K562 (cell line): ENCODE measurements at regions not wholly inside any gene's neighbourhood (a gene's known extent, or its start where the extent isn't known, plus 50 kb on each side); places are given as distances from the start of the nearest gene placed in this dataset.

Experiments used
- ATAC-seq: fragments of 200-7000 bp; cut with Tn5 transposase; 3 replicates; pipeline ENCODE4 v1.9.1; 2020; ENCODE audit warnings: moderate library complexity
- BruUV-seq: library from RNA; stranded (reverse); fragments of 400-500 nt; replicated peaks from 2 replicates; lab custom pipeline; 2021; lab: Mats Ljungman, UMichigan
- CTCF ChIA-PET: fragments of 300-600 bp; formaldehyde crosslinking; extraction: SDS; loops from one replicate; lab custom pipeline; 2021; ENCODE audit warnings: low intra/inter-chr PET ratio; lab: Yijun Ruan, JAX
- POLR2A ChIA-PET: fragments of 300-600, 350-650 bp; sonication (Branson Sonifier 250); formaldehyde crosslinking; extraction: SDS; loops from one replicate; lab custom pipeline; 2021; ENCODE audit warnings: antibody characterized with exemption, inconsistent platforms; lab: Yijun Ruan, JAX
- DNase-seq, 4 experiments: peaks; one replicate each; pipeline versions ENCODE4 v3.0.0 to v3.0.0-alpha.2; 2011 to 2018; ENCODE audit warnings: low spot score in 3 of 4, mixed read lengths in 3 of 4; ENCODE audit errors: extremely low read depth in 1 of 4
- FAIRE-seq: peaks from 2 replicates; lab custom pipeline; 2011; peaks lifted over from hg19 to GRCh38; lab: Jason Lieb, UNC
- H2AFZ ChIP-seq: 2 replicates; pipeline ENCODE4 v1.6.0; 2011; ENCODE audit warnings: low read depth, low read length, control low read depth, inconsistent platforms
- H3K27ac ChIP-seq: fragments of 200-600 bp; 3 replicates; pipeline ENCODE4 v1.8.0; 2011; ENCODE audit warnings: low read depth, mild to moderate bottlenecking, control low read depth, inconsistent platforms, low read length, moderate library complexity, mixed read lengths; ENCODE audit errors: extremely low read depth
- H3K27me3 ChIP-seq, 2 experiments: fragments of 300-600 bp in 1 of 2; 2 replicates in 1 of 2; 3 replicates in 1 of 2; pipeline versions ENCODE4 v1.6.0 to v1.8.0; 2011; ENCODE audit warnings: inconsistent platforms in 2 of 2, low read length in 2 of 2, mild to moderate bottlenecking in 1 of 2, mixed read lengths in 1 of 2, moderate library complexity in 1 of 2; ENCODE audit not compliant: control insufficient read depth in 2 of 2, insufficient read depth in 2 of 2
- H3K36me3 ChIP-seq: fragments of 300-600 bp; 3 replicates; pipeline ENCODE4 v1.8.0; 2011; ENCODE audit warnings: mild to moderate bottlenecking, low read length, inconsistent platforms; ENCODE audit not compliant: control insufficient read depth, insufficient read depth
- H3K4me1 ChIP-seq, 2 experiments: fragments of 200-600 bp in 1 of 2; replicated peaks in 1 of 2; 2 replicates in 1 of 2; 3 replicates in 1 of 2; pipeline versions ENCODE4 v1.5.1 to v1.8.0; 2011; ENCODE audit warnings: inconsistent platforms in 2 of 2, low read length in 2 of 2, mild to moderate bottlenecking in 1 of 2, mixed read lengths in 1 of 2, moderate library complexity in 1 of 2; ENCODE audit not compliant: control insufficient read depth in 2 of 2, insufficient read depth in 2 of 2
- H3K4me2 ChIP-seq: 2 replicates; pipeline ENCODE4 v1.6.1; 2011; ENCODE audit warnings: low read length, control low read depth, inconsistent platforms, mixed read lengths; ENCODE audit not compliant: insufficient read depth
- H3K4me3 ChIP-seq: fragments of 200-600 bp; sonication (generic), shearing (Covaris generic); 2 replicates; pipeline ENCODE4 v1.5.1; 2016; ENCODE audit warnings: control low read depth, inconsistent platforms
- H3K79me2 ChIP-seq: fragments of 200-600 bp; 3 replicates; pipeline ENCODE4 v1.8.0; 2011; ENCODE audit warnings: low read length, inconsistent platforms; ENCODE audit not compliant: control insufficient read depth, insufficient read depth
- H3K9ac ChIP-seq, 2 experiments: 2 replicates each; pipeline versions ENCODE4 v1.6.0 to v1.6.1; 2011; ENCODE audit warnings: low read depth in 2 of 2, low read length in 2 of 2, control low read depth in 1 of 2, inconsistent platforms in 1 of 2, mild to moderate bottlenecking in 1 of 2, mixed read lengths in 1 of 2; ENCODE audit not compliant: insufficient read depth in 1 of 2
- H3K9me1 ChIP-seq: one replicate; pipeline ENCODE4 v1.6.0; 2011; ENCODE audit warnings: inconsistent platforms, mild to moderate bottlenecking, low read length, moderate library complexity; ENCODE audit not compliant: control insufficient read depth, insufficient read depth
- H3K9me3 ChIP-seq: replicated peaks from 2 replicates; pipeline ENCODE4 v1.5.1; 2011; ENCODE audit warnings: low read depth, low read length, inconsistent platforms; ENCODE audit not compliant: control insufficient read depth, insufficient read depth
- H4K20me1 ChIP-seq: replicated peaks from 2 replicates; pipeline ENCODE4 v1.6.1; 2011; ENCODE audit warnings: low read length, inconsistent platforms, mixed read lengths; ENCODE audit not compliant: control insufficient read depth, insufficient read depth
- C11orf30 ChIP-seq: fragments of 450-650 bp; IDR thresholded peaks from 2 replicates; pipeline ENCODE4 v1.6.1; 2016; ENCODE audit warnings: low read depth, mild to moderate bottlenecking
- CBFA2T2 ChIP-seq: fragments of 450-650 bp; conservative IDR thresholded peaks from 2 replicates; pipeline ENCODE4 v1.6.1; 2017; ENCODE audit warnings: mild to moderate bottlenecking
- HDAC6 ChIP-seq: IDR thresholded peaks from 2 replicates; pipeline ENCODE4 v1.6.1; 2012; ENCODE audit warnings: low read depth, mild to moderate bottlenecking, control low read depth, inconsistent platforms, low read length, moderate library complexity
- HLTF ChIP-seq: fragments of 450-650 bp; IDR thresholded peaks from 2 replicates; pipeline ENCODE4 v1.6.1; 2016
- HMGN3 ChIP-seq: IDR thresholded peaks from 2 replicates; pipeline ENCODE4 v1.6.1; 2011; ENCODE audit warnings: borderline replicate concordance, low read depth, mild to moderate bottlenecking, mixed read lengths, low read length; ENCODE audit not compliant: insufficient read length; ENCODE audit errors: extremely low read depth
- HNRNPK ChIP-seq: fragments of 200-400 bp; formaldehyde crosslinking; IDR thresholded peaks from one replicate; pipeline ENCODE4 v1.6.1; 2018; ENCODE audit warnings: mild to moderate bottlenecking, low read depth, low read length; ENCODE audit not compliant: poor library complexity, severe bottlenecking
- NONO ChIP-seq, 2 experiments: fragments of 200-400 bp in 1 of 2; fragments of 450-650 bp in 1 of 2; formaldehyde crosslinking in 1 of 2; IDR thresholded peaks; 2 replicates each; pipeline ENCODE4 v1.6.1; 2017; ENCODE audit warnings: low read depth in 2 of 2, mild to moderate bottlenecking in 2 of 2, moderate library complexity in 2 of 2, low read length in 1 of 2
- PHF21A ChIP-seq: fragments of 450-650 bp; IDR thresholded peaks from 2 replicates; pipeline ENCODE4 v1.6.1; 2017; ENCODE audit warnings: low read depth, borderline replicate concordance
- PRPF4 ChIP-seq: fragments of 200-400 bp; formaldehyde crosslinking; IDR thresholded peaks from one replicate; pipeline ENCODE4 v1.6.1; 2017; ENCODE audit warnings: low read length, low read depth, mild to moderate bottlenecking; ENCODE audit not compliant: insufficient read depth, poor library complexity, severe bottlenecking
- SMAD1 ChIP-seq: fragments of 150-350 bp; IDR thresholded peaks from 2 replicates; pipeline ENCODE4 v1.6.1; 2014; ENCODE audit warnings: low read length, low read depth; ENCODE audit not compliant: partially characterized antibody
- SMARCA5 ChIP-seq: fragments of 450-650 bp; IDR thresholded peaks from 2 replicates; pipeline ENCODE4 v1.6.1; 2016
- TCF7L2 ChIP-seq: fragments of 150-350 bp; IDR thresholded peaks from 2 replicates; pipeline ENCODE4 v1.6.1; 2016; ENCODE audit warnings: low read depth, mild to moderate bottlenecking, low read length, moderate library complexity
- TEAD2 ChIP-seq: fragments of 450-650 bp; IDR thresholded peaks from 2 replicates; pipeline ENCODE4 v1.6.1; 2016; ENCODE audit warnings: missing genetic modification characterization, control low read depth, missing compliant biosample characterization
- ZNF124 ChIP-seq: sonication (generic); formaldehyde crosslinking; IDR thresholded peaks from 2 replicates; pipeline ENCODE4 v1.8.1; 2022; ENCODE audit warnings: missing genetic modification reagents
- ZNF316 ChIP-seq: fragments of 450-650 bp; IDR thresholded peaks from 2 replicates; pipeline ENCODE4 v1.6.1; 2016
- ZNF780A ChIP-seq: fragments of 250-450 bp; sonication (Bioruptor Pico); IDR thresholded peaks from 2 replicates; pipeline ENCODE4 v1.5.0; 2021; ENCODE audit warnings: mild to moderate bottlenecking
- ZSCAN32 ChIP-seq: fragments of 450-650 bp; formaldehyde crosslinking; IDR thresholded peaks from 2 replicates; pipeline ENCODE4 v1.4.0; 2020; ENCODE audit warnings: mild to moderate bottlenecking, moderate library complexity
- WGBS: fragments of 100-300 bp; shearing (Covaris generic); methylation state at CpG from one replicate; pipeline ENCODE4 v1.1.6; 2016; ENCODE audit warnings: low coverage, mixed read lengths; ENCODE audit not compliant: insufficient coverage; ENCODE audit errors: missing lambda C conversion rate; 5-methylcytosine and 5-hydroxymethylcytosine counted together
- in situ Hi-C: fragments of 300-500 bp; cut with MboI; formaldehyde crosslinking; loops from 4 replicates; pipeline ENCODE4 v1.15.0; 2018; ENCODE audit warnings: inconsistent platforms, mixed read lengths
- intact Hi-C: fragments of 100-400 bp; cut with micrococcal nuclease; formaldehyde crosslinking; loops from 2 replicates; pipeline ENCODE4 v1.14.2; 2022
- TF ChIP-seq, protein P1 (sequence below), 2 experiments: fragments of 450-650 bp; IDR thresholded peaks; 2 replicates each; pipeline ENCODE4 v1.6.1; 2018; ENCODE audit warnings: mild to moderate bottlenecking in 2 of 2, low read depth in 1 of 2; ENCODE audit not compliant: partially characterized antibody in 2 of 2
- TF ChIP-seq, protein P2 (sequence below): sonication (generic); formaldehyde crosslinking; IDR thresholded peaks from 2 replicates; pipeline ENCODE4 v1.8.1; 2023; ENCODE audit warnings: mild to moderate bottlenecking, missing genetic modification reagents, moderate library complexity

DNA sequence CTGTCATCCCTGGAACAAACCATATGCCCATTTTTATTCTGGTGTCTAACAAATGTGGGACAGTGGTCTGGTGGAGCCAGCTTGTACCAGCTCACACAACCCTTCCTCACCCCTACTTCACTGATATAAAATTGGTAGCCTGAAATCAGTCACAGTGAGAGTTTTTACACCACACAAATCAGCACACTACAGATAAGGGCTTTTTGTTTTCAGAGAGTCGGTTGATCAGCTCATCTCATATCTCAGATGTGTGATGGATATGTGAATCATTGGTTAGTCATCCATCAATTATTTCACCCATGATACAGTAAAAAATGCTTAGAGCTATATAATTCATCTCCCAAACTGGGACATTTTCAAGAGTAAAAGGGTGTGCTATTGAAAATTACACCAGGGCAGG is 529.2 kb downstream of the EBF1 start:
- in situ Hi-C loops (no loop called here), intact Hi-C loops (no loop called here)
- H3K4me1 ChIP-seq = no peaks in the 10 kb centered on the region
- no peaks in the 10 kb centered on the region for H3K27me3 ChIP-seq
- DNase-seq (no peak), FAIRE-seq (no peak), ATAC-seq (no peak)
- ChIA-PET CTCF (no interaction called here), POLR2A (no interaction called here)
- H3K36me3 ChIP-seq = no peaks in the 10 kb centered on the region
- H2AFZ ChIP-seq = no peak overlapping the region
- H3K9me1 ChIP-seq = no peaks in the 10 kb centered on the region
- H3K9ac ChIP-seq = no peak overlapping the region
- H3K4me2 ChIP-seq = no peak overlapping the region
- H4K20me1 ChIP-seq = no peaks in the 10 kb centered on the region
- no peak overlapping the region for H3K4me3 ChIP-seq
- no peaks in the 10 kb centered on the region for H3K79me2 ChIP-seq
- no peaks in the 10 kb centered on the region for H3K9me3 ChIP-seq
- no peak overlapping the region for H3K27ac ChIP-seq
- no TSS peak for BruUV-seq
- 0% methylated on average over 1 of the region's 1 CpG for WGBS
- TF ChIP-seq TEAD2 (no peak), ZNF124 (CRISPR knock-in tag) (no peak), HLTF (no peak), ZSCAN32 (CRISPR knock-in tag) (no peak), HDAC6 (no peak), ZNF316 (no peak), C11orf30 (no peak), PHF21A (no peak), SMAD1 (no peak), SMARCA5 (no peak), HNRNPK (no peak), HMGN3 (no peak), PRPF4 (no peak), NONO (IDR thresholded peaks at IDR 0.05; ENCODE audit: low read depth in 2 of 2, low read length in 1 of 2) (no peak), TCF7L2 (no peak), CBFA2T2 (no peak), ZNF780A (CRISPR knock-in tag) (no peak)
- TF ChIP-seq, protein P1, sequence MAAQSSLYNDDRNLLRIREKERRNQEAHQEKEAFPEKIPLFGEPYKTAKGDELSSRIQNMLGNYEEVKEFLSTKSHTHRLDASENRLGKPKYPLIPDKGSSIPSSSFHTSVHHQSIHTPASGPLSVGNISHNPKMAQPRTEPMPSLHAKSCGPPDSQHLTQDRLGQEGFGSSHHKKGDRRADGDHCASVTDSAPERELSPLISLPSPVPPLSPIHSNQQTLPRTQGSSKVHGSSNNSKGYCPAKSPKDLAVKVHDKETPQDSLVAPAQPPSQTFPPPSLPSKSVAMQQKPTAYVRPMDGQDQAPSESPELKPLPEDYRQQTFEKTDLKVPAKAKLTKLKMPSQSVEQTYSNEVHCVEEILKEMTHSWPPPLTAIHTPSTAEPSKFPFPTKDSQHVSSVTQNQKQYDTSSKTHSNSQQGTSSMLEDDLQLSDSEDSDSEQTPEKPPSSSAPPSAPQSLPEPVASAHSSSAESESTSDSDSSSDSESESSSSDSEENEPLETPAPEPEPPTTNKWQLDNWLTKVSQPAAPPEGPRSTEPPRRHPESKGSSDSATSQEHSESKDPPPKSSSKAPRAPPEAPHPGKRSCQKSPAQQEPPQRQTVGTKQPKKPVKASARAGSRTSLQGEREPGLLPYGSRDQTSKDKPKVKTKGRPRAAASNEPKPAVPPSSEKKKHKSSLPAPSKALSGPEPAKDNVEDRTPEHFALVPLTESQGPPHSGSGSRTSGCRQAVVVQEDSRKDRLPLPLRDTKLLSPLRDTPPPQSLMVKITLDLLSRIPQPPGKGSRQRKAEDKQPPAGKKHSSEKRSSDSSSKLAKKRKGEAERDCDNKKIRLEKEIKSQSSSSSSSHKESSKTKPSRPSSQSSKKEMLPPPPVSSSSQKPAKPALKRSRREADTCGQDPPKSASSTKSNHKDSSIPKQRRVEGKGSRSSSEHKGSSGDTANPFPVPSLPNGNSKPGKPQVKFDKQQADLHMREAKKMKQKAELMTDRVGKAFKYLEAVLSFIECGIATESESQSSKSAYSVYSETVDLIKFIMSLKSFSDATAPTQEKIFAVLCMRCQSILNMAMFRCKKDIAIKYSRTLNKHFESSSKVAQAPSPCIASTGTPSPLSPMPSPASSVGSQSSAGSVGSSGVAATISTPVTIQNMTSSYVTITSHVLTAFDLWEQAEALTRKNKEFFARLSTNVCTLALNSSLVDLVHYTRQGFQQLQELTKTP (IDR thresholded peaks at IDR 0.05; ENCODE audit: low read depth in 1 of 2, partially characterized antibody in 2 of 2) = no peak
- TF ChIP-seq, protein P2, sequence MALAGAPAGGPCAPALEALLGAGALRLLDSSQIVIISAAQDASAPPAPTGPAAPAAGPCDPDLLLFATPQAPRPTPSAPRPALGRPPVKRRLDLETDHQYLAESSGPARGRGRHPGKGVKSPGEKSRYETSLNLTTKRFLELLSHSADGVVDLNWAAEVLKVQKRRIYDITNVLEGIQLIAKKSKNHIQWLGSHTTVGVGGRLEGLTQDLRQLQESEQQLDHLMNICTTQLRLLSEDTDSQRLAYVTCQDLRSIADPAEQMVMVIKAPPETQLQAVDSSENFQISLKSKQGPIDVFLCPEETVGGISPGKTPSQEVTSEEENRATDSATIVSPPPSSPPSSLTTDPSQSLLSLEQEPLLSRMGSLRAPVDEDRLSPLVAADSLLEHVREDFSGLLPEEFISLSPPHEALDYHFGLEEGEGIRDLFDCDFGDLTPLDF (CRISPR knock-in tag) = no peak
